ENCODE measurements at regions not wholly inside any gene's neighbourhood (a gene's known extent, or its start where the extent isn't known, plus 50 kb on each side); places are given as distances from the start of the nearest gene placed in this dataset.

DNA sequence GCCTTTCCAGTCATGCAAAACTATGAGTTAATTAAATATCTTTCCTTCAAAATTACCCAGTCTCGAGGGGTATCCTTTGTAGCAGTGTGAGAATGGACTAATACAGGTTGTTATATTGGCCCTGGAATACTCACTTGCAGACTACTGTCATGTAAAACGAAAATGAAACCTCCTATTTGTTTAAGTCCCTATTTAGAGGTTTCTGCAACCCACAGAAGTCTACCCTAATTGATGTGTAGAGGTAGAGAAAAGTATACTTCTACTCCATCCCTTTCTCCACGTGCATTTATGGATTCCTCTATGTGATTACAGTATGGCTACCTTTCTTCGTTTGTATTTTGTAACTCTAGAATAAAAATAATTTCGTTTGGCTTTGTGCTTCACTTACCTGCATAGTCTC lies 371.1 kb downstream of the FSCB start:
- DNase-seq (no peak), ATAC-seq (ENCODE audit: low read depth) (no peak)
- H3K27ac Mint-ChIP-seq, result no peak overlapping the region
- POLR2A ChIA-PET, result no interaction called here
- Histone ChIP-seq H3K9me3 (ENCODE audit: control extremely low read depth in 1 of 3, control insufficient read depth in 2 of 3, insufficient read depth in 1 of 3, low read length in 2 of 3) (no peaks in the 10 kb centered on the region), H3K27me3 (replicated peaks in 1 of 4; ENCODE audit: control extremely low read depth in 1 of 4, control insufficient read depth in 3 of 4, insufficient read depth in 4 of 4, low read length in 3 of 4) (no peaks in the 10 kb centered on the region), H4K20me1 (ENCODE audit: control insufficient read depth, insufficient read depth, low read length, poor library complexity, severe bottlenecking) (no peaks in the 10 kb centered on the region), H3K9ac (ENCODE audit: low read length) (no peak overlapping the region), H3K4me2 (replicated peaks; ENCODE audit: low read depth, low read length, poor library complexity, severe bottlenecking) (peak overlapping the region; percentile 3), H3K4me3 (ENCODE audit: control extremely low read depth in 1 of 5, extremely low read depth in 1 of 5, insufficient read depth in 1 of 5, low read depth in 2 of 5, low read length in 4 of 5) (no peak overlapping the region), H3K36me3 (replicated peaks in 1 of 2; ENCODE audit: control extremely low read depth in 1 of 2, control insufficient read depth in 1 of 2, extremely low read depth in 1 of 2, insufficient read depth in 2 of 2, low read length in 1 of 2) (no peaks in the 10 kb centered on the region), H3K27ac (ENCODE audit: low read length in 2 of 2) (no peak overlapping the region), H3K4me1 (ENCODE audit: control insufficient read depth in 2 of 2, insufficient read depth in 2 of 2, low read length in 2 of 2) (no peaks in the 10 kb centered on the region), H3K79me2 (ENCODE audit: control insufficient read depth, insufficient read depth, low read length) (no peaks in the 10 kb centered on the region), H2AFZ (ENCODE audit: insufficient read depth, low read depth, low read length, poor library complexity, severe bottlenecking) (no peak overlapping the region)
- no peak for TF ChIP-seq EZH2 (IDR thresholded peaks at IDR 0.05; ENCODE audit: borderline replicate concordance, insufficient read depth, low read depth, low read length, poor library complexity, severe bottlenecking)
- TF ChIP-seq, protein P1, sequence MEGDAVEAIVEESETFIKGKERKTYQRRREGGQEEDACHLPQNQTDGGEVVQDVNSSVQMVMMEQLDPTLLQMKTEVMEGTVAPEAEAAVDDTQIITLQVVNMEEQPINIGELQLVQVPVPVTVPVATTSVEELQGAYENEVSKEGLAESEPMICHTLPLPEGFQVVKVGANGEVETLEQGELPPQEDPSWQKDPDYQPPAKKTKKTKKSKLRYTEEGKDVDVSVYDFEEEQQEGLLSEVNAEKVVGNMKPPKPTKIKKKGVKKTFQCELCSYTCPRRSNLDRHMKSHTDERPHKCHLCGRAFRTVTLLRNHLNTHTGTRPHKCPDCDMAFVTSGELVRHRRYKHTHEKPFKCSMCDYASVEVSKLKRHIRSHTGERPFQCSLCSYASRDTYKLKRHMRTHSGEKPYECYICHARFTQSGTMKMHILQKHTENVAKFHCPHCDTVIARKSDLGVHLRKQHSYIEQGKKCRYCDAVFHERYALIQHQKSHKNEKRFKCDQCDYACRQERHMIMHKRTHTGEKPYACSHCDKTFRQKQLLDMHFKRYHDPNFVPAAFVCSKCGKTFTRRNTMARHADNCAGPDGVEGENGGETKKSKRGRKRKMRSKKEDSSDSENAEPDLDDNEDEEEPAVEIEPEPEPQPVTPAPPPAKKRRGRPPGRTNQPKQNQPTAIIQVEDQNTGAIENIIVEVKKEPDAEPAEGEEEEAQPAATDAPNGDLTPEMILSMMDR (IDR thresholded peaks at IDR 0.05), result no peak
- CTCF ChIA-PET, result no interaction called here
- H3K27me3 Mint-ChIP-seq, result no peaks in the 10 kb centered on the region
- intact Hi-C loops (cut with micrococcal nuclease), result no loop called here
- no CpG with 5 or more reads among the region's 5 CpGs for WGBS (ENCODE audit: insufficient coverage)
- peak overlapping the region; percentile 69 for H3K4me3 Mint-ChIP-seq
- no peaks in the 10 kb centered on the region for H3K9me3 Mint-ChIP-seq (ENCODE audit: insufficient read depth)
- peaks cover 3% of the 10 kb centered on the region for H3K4me1 Mint-ChIP-seq

DNA sequence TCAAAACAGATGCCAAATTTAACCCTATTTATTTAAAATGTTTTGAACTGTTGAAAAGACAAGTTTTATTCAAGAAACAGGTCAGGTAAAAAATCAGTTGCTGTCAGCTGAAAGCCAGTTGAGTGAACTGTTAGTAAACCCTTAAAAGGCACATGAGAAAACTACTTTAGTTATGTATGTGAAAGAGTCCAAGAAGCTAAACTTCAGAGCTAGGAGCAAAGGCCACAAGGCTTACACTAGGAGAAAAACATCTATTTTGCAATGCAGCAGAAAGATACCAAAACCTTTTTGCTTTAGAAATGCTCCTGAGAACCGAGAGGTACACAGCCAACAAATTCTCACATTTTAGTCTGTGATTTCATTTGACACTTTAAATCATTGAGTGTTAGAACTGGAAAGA lies 375.2 kb downstream of the FSCB start:
- no CpG with 5 or more reads among the region's 1 CpG for WGBS (ENCODE audit: insufficient coverage)
- no peaks in the 10 kb centered on the region for H3K27me3 Mint-ChIP-seq

More for the DNA sequence above, 375.2 kb downstream of the FSCB start:
- ChIA-PET CTCF (no interaction called here), POLR2A (no interaction called here)
- H3K4me2 ChIP-seq (replicated peaks; ENCODE audit: low read depth, low read length, poor library complexity, severe bottlenecking), result no peak overlapping the region
- no peak overlapping the region for H3K4me3 ChIP-seq (ENCODE audit: control extremely low read depth in 1 of 5, extremely low read depth in 1 of 5, insufficient read depth in 1 of 5, low read depth in 2 of 5, low read length in 4 of 5)
- H3K27me3 ChIP-seq (replicated peaks in 1 of 4; ENCODE audit: control extremely low read depth in 1 of 4, control insufficient read depth in 3 of 4, insufficient read depth in 4 of 4, low read length in 3 of 4), result no peaks in the 10 kb centered on the region
- no peak for TF ChIP-seq EZH2 (IDR thresholded peaks at IDR 0.05; ENCODE audit: borderline replicate concordance, insufficient read depth, low read depth, low read length, poor library complexity, severe bottlenecking)
- TF ChIP-seq, protein P1 (IDR thresholded peaks at IDR 0.05), result no peak
- H3K79me2 ChIP-seq (ENCODE audit: control insufficient read depth, insufficient read depth, low read length), result no peaks in the 10 kb centered on the region
- Mint-ChIP-seq H3K4me3 (no peak overlapping the region), H3K9me3 (ENCODE audit: insufficient read depth) (no peaks in the 10 kb centered on the region), H3K4me1 (peaks cover 3% of the 10 kb centered on the region), H3K27ac (no peak overlapping the region)
- no peak for DNase-seq
- H3K36me3 ChIP-seq (replicated peaks in 1 of 2; ENCODE audit: control extremely low read depth in 1 of 2, control insufficient read depth in 1 of 2, extremely low read depth in 1 of 2, insufficient read depth in 2 of 2, low read length in 1 of 2), result no peaks in the 10 kb centered on the region
- no peaks in the 10 kb centered on the region for H4K20me1 ChIP-seq (ENCODE audit: control insufficient read depth, insufficient read depth, low read length, poor library complexity, severe bottlenecking)
- H3K4me1 ChIP-seq (ENCODE audit: control insufficient read depth in 2 of 2, insufficient read depth in 2 of 2, low read length in 2 of 2), result no peaks in the 10 kb centered on the region
- no peak overlapping the region for H3K9ac ChIP-seq (ENCODE audit: low read length)
- H2AFZ ChIP-seq (ENCODE audit: insufficient read depth, low read depth, low read length, poor library complexity, severe bottlenecking), result no peak overlapping the region
- no peaks in the 10 kb centered on the region for H3K9me3 ChIP-seq (ENCODE audit: control extremely low read depth in 1 of 3, control insufficient read depth in 2 of 3, insufficient read depth in 1 of 3, low read length in 2 of 3)
- ATAC-seq (ENCODE audit: low read depth), result no peak
- intact Hi-C loops (cut with micrococcal nuclease), result no loop called here
- H3K27ac ChIP-seq (ENCODE audit: low read length in 2 of 2), result no peak overlapping the region

All from B cell (primary cell).